ENCODE measurements at regions not wholly inside any gene's neighbourhood (a gene's known extent, or its start where the extent isn't known, plus 50 kb on each side); places are given as distances from the start of the nearest gene placed in this dataset.
"Not testable (repeated sequence)": the region's sequence is repeated elsewhere in the genome, so short reads cannot be mapped to it uniquely, and the experiment has no call there.

DNA sequence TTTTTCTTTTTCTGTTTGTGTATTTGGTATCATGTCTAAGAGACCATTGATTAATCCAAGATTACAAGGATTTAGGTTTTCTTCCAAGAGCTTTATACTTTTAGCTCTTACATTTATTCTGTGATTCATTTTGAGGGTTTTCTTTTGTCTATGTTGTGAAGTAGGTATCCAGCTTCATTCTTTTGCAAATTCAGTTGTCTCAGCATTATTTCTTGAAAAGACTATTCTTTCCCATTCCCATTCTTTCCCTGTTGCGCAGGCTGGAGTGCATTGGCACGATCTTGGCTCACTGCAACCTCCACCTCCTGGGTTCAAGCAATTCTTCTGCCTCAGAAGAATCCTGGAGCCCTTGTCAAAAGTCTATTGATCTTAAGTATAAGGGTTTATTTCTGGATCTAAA lies 164.9 kb downstream of the NAA11 start:
- Mint-ChIP-seq H3K27ac (no peak overlapping the region), H3K4me1 (no peaks in the 10 kb centered on the region), H3K9me3 (peaks cover 0 to 3% (median 0%) of the 10 kb centered on the region in 9 donors), H3K4me3 (no peak overlapping the region), H3K27me3 (peaks cover 0 to 7% (median 0%) of the 10 kb centered on the region in 5 donors), H3K36me3 (no peaks in the 10 kb centered on the region)
- POLR2A ChIA-PET, result no interaction called here
- DNase-seq (no peak), ATAC-seq (no peak)

DNA sequence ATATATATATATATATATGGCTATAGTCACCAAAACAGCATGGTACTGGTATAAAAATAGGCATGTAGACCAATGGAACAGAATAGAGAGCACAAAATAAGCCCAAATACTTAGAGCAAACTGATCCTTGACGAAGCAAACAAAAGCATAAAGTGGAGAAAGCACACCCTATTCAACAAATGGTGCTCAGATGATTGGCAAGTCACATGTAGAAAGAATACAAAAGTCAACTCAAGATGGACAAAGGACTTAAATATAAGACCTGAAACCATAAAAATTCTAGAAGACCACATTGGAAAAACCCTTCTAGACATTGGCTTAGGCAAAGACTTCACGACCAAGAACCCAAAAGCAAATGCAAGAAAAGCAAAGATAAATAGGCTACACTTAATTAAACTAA lies 167.2 kb downstream of the NAA11 start:
- POLR2A ChIA-PET, DNase-seq, H3K27ac Mint-ChIP-seq, H3K4me3 Mint-ChIP-seq, H3K36me3 Mint-ChIP-seq, ATAC-seq, H3K4me1 Mint-ChIP-seq, H3K27me3 Mint-ChIP-seq: not testable (repeated sequence)
- peaks cover 0 to 11% (median 0%) of the 10 kb centered on the region in 9 donors for H3K9me3 Mint-ChIP-seq

DNA sequence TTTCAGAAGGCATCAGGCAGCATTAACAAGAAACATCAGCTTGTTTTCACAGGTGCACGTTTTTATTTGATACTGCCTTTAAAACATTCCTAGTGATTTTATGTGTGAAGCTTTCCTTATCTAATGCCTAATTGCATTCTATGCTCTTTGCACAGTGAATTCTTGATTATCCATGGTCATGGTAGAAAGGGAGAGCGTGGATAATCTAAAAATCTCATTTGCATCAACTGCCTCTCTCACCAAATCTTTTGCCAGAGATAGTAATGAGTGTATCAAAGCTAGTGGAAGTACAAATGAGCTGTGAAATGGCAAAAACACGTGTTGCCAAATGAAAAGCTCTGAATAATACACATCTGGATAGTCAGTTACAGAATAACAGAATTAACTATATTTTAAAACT lies 170.5 kb downstream of the NAA11 start:
- peaks cover 0 to 7% (median 0%) of the 10 kb centered on the region in 5 donors for H3K27me3 Mint-ChIP-seq
- H3K36me3 Mint-ChIP-seq, result no peaks in the 10 kb centered on the region
- no peaks in the 10 kb centered on the region for H3K4me1 Mint-ChIP-seq
- H3K27ac Mint-ChIP-seq, result no peak overlapping the region
- DNase-seq, result no peak
- POLR2A ChIA-PET, result no interaction called here
- H3K9me3 Mint-ChIP-seq, result peaks cover 0 to 10% (median 4%) of the 10 kb centered on the region in 9 donors
- H3K4me3 Mint-ChIP-seq, result no peak overlapping the region
- no peak for ATAC-seq

DNA sequence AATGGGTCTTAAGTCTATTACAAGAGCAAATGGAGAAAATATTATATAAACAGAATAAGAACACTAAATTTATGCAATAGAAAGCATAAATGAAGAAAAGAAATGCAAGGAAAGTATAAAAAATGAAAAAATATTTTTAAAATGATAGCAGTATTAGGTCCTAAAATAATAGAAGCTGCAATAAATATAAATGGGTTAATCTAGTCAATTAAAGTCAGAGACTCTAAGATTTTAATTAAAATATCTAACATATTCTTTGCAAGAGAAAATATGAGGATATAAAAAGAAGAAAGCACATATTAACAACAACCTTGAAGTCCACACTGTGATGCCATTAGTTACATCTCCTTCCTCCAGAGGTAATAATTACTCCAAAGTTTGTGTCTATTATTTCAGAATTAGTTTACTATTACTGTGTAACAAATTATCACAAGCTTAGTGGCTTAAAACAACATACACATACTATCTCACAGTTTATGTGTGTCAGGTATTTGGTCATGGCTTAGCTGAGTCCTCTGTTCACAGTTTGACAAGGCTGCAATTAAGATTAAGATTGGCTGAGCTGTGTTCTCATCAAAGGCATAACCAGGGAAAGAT lies 174.9 kb downstream of the NAA11 start:
- DNase-seq (no peak), ATAC-seq (no peak)
- Mint-ChIP-seq H3K4me3 (no peak overlapping the region), H3K9me3 (peaks cover 0 to 10% (median 4%) of the 10 kb centered on the region in 9 donors), H3K27ac (no peak overlapping the region), H3K27me3 (peaks cover 0 to 7% (median 0%) of the 10 kb centered on the region in 5 donors), H3K4me1 (no peaks in the 10 kb centered on the region), H3K36me3 (no peaks in the 10 kb centered on the region)
- POLR2A ChIA-PET, result no interaction called here

DNA sequence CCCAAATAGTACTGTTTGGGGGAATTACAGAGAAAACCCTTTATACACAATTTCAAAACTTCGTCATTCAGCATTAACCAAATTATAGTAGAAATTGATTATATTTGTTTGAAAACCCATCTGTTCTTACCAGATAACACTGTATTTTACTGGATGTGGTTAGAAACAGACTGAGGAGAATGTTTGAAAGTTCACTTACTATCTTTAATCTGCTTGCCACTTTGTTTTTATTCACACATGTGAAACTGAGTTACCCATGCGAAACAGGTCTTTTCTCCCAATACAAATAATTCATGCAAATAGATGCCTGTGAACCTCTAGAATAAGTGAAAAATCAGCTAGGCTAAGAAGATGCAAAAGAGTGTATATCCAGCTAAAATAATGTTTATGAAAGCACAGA lies 177.5 kb downstream of the NAA11 start:
- Mint-ChIP-seq H3K27me3 (no peaks in the 10 kb centered on the region), H3K9me3 (peaks cover 0 to 15% (median 5%) of the 10 kb centered on the region in 9 donors), H3K36me3 (no peaks in the 10 kb centered on the region), H3K4me1 (no peaks in the 10 kb centered on the region), H3K27ac (no peak overlapping the region), H3K4me3 (no peak overlapping the region)
- POLR2A ChIA-PET, result no interaction called here
- DNase-seq, result no peak
- no peak for ATAC-seq

DNA sequence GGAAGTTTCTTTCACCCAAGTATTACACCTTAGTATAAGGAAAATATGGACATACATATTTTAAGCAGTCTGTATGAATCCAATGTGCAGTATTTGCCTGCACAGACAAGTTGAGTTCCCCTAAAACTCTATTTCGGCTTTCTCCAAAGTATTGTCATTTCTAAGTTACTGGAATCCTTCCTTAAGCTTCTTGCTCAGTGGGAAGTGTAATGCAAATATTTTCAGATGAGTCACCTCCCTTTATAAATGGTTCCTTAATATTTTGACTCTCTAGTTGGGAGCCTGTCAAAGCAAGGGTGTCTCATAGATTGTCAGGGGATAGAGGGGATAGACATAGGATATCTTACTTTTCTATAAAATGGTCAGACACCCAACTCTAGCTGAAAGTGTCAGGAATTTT lies 178.6 kb downstream of the NAA11 start:
- Mint-ChIP-seq H3K27me3 (no peaks in the 10 kb centered on the region), H3K27ac (no peak overlapping the region), H3K4me1 (no peaks in the 10 kb centered on the region), H3K9me3 (peaks cover 0 to 16% (median 4%) of the 10 kb centered on the region in 9 donors), H3K36me3 (no peaks in the 10 kb centered on the region), H3K4me3 (no peak overlapping the region)
- DNase-seq (no peak), ATAC-seq (no peak)
- POLR2A ChIA-PET, result no interaction called here

DNA sequence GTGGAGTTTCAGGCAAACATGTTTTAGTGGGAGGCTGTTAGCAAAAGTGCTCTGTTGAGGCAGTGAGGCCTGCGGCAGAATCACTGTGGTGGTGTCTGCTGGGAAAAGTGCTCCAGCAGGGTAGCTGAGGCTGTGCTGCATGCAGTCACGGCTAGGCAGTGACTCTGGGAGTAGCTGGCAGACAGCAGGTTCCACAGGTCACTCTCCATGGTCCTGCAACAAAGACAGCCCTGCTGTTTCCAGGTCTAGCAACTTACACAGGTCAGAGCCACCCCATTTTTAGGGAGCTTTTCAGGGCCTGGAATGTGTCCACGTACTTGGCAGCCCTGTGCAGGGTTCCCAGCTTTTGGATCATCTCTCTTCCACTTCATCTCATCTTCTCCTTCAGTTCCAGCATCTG lies 184.3 kb downstream of the NAA11 start:
- Mint-ChIP-seq H3K36me3 (no peaks in the 10 kb centered on the region), H3K27ac (no peak overlapping the region), H3K4me1 (no peaks in the 10 kb centered on the region), H3K27me3 (peaks cover 0 to 6% (median 0%) of the 10 kb centered on the region in 5 donors), H3K9me3 (peaks cover 0 to 23% (median 3%) of the 10 kb centered on the region in 9 donors), H3K4me3 (no peak overlapping the region)
- POLR2A ChIA-PET, result no interaction called here
- ATAC-seq (no peak), DNase-seq (no peak)

DNA sequence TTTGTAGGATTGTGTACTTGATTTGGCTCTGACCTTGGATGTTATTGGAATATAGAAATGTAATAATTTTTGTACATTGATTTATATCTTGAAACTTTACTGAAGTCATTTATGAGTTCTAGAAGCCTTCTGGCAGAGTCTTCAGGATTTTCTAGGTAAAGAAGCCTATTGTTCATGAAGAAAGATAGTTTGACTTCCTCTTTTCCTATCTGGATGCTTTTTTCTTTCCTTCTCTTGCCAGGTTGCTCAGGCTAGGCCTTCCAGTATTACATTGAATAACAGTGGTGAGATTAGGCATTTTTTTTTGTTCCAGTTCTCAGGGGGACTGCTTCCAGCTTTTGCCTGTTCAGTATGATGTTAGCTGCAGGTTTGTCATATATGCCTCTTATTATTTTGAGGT lies 191.1 kb downstream of the NAA11 start:
- no peak for DNase-seq
- Mint-ChIP-seq H3K27ac (no peak overlapping the region), H3K27me3 (peaks cover 0 to 3% (median 0%) of the 10 kb centered on the region in 5 donors), H3K4me3 (no peak overlapping the region), H3K9me3 (peaks cover 0 to 21% (median 0%) of the 10 kb centered on the region in 9 donors), H3K4me1 (no peaks in the 10 kb centered on the region), H3K36me3 (no peaks in the 10 kb centered on the region)
- ATAC-seq, result no peak
- POLR2A ChIA-PET, result no interaction called here

DNA sequence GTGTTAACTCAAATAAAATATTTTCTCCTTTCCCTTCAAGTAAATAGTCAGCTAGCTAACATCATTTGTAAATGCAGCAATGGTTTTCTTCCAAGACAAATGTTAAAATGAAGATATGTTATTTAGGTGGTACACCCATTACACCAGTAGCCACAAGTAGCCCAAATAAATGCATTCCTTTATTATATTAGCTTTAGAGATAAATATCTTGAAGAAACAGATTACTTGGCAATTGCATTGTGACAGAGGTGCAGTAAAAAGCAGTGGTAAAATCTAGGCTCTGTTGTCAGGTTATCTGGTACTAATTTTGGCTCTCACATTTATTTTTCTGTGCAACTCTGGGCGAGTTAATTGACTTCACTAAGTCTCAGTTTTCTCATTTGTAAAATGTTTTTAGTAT lies 193.0 kb downstream of the NAA11 start:
- Mint-ChIP-seq H3K4me3 (no peak overlapping the region), H3K27ac (no peak overlapping the region), H3K27me3 (peaks cover 0 to 5% (median 0%) of the 10 kb centered on the region in 5 donors), H3K36me3 (peaks cover 0 to 8% (median 0%) of the 10 kb centered on the region in 3 donors), H3K4me1 (no peaks in the 10 kb centered on the region), H3K9me3 (peaks cover 0 to 24% (median 9%) of the 10 kb centered on the region in 9 donors)
- POLR2A ChIA-PET, result no interaction called here
- no peak for ATAC-seq
- DNase-seq, result no peak

DNA sequence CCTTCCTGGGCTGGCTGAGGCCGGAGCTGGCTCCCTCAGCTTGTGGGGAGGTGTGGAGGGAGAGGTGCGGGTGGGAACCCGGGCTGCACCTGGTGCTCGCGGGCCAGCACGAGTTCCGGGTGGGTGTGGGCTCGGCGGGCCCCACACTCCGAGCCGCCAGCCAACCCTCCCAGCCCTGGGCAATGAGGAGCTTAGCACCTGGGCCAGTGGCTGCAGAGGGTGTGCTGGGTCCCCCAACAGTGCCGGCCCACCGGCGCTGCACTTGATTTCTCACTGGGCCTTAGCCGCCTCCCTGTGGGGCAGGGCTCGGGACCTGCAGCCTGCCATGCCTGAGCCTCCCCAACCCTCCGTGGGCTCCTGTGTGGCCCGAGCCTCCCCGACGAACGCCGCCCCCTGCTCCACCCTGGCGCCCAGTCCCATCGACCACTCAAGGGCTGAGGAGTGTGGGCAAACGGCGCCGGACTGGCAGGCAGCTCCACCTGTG lies 182.7 kb upstream of the PAQR3 start:
- ATAC-seq (no peak), DNase-seq (no peak)
- no peaks in the 10 kb centered on the region for H3K4me1 Mint-ChIP-seq
- H3K36me3 Mint-ChIP-seq, result peaks cover 0 to 43% (median 5%) of the 10 kb centered on the region in 3 donors
- peaks cover 12 to 89% (median 61%) of the 10 kb centered on the region in 9 donors for H3K9me3 Mint-ChIP-seq
- H3K27ac Mint-ChIP-seq, result no peak overlapping the region
- POLR2A ChIA-PET, result no interaction called here
- no peak overlapping the region for H3K4me3 Mint-ChIP-seq
- H3K27me3 Mint-ChIP-seq, result peaks cover 0 to 10% (median 0%) of the 10 kb centered on the region in 5 donors

DNA sequence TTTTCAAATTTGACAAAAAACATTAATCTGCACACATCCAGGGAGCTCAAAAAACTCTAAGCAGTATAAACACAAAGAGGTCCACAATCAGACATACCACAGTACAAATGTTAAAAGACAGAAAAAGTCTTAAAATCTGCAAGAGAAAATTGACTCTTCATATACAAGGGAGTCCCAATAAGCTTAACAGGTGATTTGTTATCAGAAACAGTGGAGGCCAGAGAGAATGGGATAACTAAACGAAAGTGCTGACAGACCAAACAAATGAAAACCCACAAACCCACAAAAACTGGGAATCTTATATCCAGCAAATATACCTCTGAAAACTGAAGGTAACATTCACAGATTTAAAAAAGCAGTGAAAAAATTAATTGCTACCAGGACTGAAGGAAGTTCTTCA lies 182.0 kb upstream of the PAQR3 start:
- Mint-ChIP-seq H3K4me1 (no peaks in the 10 kb centered on the region), H3K4me3 (no peak overlapping the region), H3K27ac (no peak overlapping the region), H3K9me3 (peaks cover 12 to 89% (median 61%) of the 10 kb centered on the region in 9 donors), H3K36me3 (peaks cover 0 to 46% (median 5%) of the 10 kb centered on the region in 3 donors), H3K27me3 (peaks cover 0 to 6% (median 0%) of the 10 kb centered on the region in 5 donors)
- DNase-seq, result no peak
- no peak for ATAC-seq
- POLR2A ChIA-PET, result no interaction called here

DNA sequence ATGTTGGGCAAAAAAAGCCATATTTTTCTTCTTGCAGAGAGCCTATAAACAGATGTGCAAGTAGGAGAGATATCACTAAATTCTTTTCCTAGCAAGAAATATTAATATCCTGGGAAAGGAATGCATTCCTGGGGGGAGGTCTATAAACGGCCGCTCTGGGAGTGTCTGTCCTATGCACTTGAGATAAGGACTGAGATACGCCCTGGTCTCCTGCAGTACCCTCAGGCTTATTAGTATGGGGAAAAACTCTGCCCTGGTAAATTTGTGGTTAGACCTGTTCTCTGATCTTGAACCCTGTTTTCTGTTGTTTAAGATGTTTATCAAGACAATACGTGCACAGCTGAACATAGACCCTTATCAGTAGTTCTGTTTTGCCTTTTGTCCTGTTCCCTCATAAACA lies 177.8 kb upstream of the PAQR3 start:
- ATAC-seq, H3K4me1 Mint-ChIP-seq, DNase-seq, H3K4me3 Mint-ChIP-seq, POLR2A ChIA-PET, H3K27ac Mint-ChIP-seq: not testable (repeated sequence)
- H3K36me3 Mint-ChIP-seq, result peaks cover 0 to 46% (median 5%) of the 10 kb centered on the region in 3 donors
- peaks cover 0 to 11% (median 0%) of the 10 kb centered on the region in 5 donors for H3K27me3 Mint-ChIP-seq
- H3K9me3 Mint-ChIP-seq, result peaks cover 9 to 59% (median 46%) of the 10 kb centered on the region in 9 donors

DNA sequence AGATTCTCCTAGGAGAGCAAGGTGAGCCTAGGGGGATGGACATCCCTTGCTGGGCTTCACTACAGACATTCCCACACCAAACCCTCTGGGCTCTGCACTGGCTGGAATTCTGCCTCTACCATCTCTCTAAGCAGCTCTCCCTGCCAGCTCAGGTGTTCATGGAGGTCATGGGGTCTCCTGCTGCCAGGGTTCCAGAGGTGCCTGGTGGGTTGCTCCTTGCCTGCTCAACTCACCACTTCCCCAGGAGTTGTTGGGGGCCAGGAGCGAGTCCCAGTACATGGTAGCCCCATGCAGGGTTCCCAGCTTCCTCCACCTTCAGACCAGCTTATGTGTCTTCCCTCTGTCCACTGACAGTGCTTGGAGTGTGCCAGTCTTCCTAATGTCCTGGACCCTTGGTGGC lies 167.8 kb upstream of the PAQR3 start:
- H3K4me3 Mint-ChIP-seq, result no peak overlapping the region
- peaks cover 0 to 8% (median 2%) of the 10 kb centered on the region in 5 donors for H3K27me3 Mint-ChIP-seq
- H3K9me3 Mint-ChIP-seq, result no peaks in the 10 kb centered on the region
- DNase-seq (no peak), ATAC-seq (no peak)
- H3K27ac Mint-ChIP-seq, result no peak overlapping the region
- POLR2A ChIA-PET, result no interaction called here
- H3K4me1 Mint-ChIP-seq, result no peaks in the 10 kb centered on the region
- H3K36me3 Mint-ChIP-seq, result no peaks in the 10 kb centered on the region
